Activated naive CD4-positive, alpha-beta T cell treated with anti-CD3 and anti-CD28 coated beads, Interleukin-2, amount 10 ng/mL, durations not matched to agents 7 days and 5 days (primary cell): ENCODE measurements at regions not wholly inside any gene's neighbourhood (a gene's known extent, or its start where the extent isn't known, plus 50 kb on each side); places are given as distances from the start of the nearest gene placed in this dataset.

Experiments used
- CTCF ChIA-PET: fragments of 350-600 bp; sonication (Branson Sonifier 250); formaldehyde crosslinking; loops from one replicate; lab custom pipeline; 2021; ENCODE audit warnings: antibody characterized with exemption; lab: Charles Lee
- DNase-seq: peaks from one replicate; pipeline ENCODE4 v3.0.0-alpha.2; 2020
- H3K27ac Mint-ChIP-seq: one replicate; pipeline ENCODE4 v1.8.0; 2021; ENCODE audit warnings: mild to moderate bottlenecking, moderate library complexity, mixed read lengths
- H3K27me3 Mint-ChIP-seq: one replicate; pipeline ENCODE4 v1.8.0; 2021; ENCODE audit warnings: mild to moderate bottlenecking, mixed read lengths
- H3K36me3 Mint-ChIP-seq: one replicate; pipeline ENCODE4 v1.8.0; 2021; ENCODE audit warnings: mixed read lengths
- H3K4me1 Mint-ChIP-seq: one replicate; pipeline ENCODE4 v1.8.0; 2021; ENCODE audit warnings: mixed read lengths
- H3K4me3 Mint-ChIP-seq: one replicate; pipeline ENCODE4 v1.8.0; 2021; ENCODE audit warnings: mild to moderate bottlenecking, moderate library complexity, mixed read lengths
- H3K9me3 Mint-ChIP-seq: one replicate; pipeline ENCODE4 v1.8.0; 2021; ENCODE audit warnings: mixed read lengths

DNA sequence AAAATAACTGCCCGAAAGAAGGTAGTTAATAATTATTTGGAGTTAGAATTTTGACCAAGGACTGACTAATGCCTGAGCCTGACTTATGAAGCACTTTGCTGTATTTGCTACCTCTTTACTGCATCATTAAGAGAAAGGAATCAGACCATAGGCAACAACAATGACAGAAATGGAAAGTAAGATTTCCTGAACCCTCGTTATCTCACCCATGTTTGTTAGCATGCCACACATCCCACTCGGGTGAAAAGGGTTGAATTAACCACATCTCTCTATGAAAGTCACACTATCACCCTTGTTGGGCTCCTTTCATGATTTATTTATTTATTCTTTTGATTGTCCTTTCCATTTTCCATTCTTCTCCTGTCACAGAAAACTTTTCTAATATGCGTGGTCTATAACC, 59.6 kb downstream of the OLIG3 start:
- no peak for DNase-seq
- H3K27me3 Mint-ChIP-seq: peaks cover 15% of the 10 kb centered on the region
- H3K27ac Mint-ChIP-seq: no peak overlapping the region
- CTCF ChIA-PET: no interaction called here
- no peak overlapping the region for H3K4me3 Mint-ChIP-seq
- no peaks in the 10 kb centered on the region for H3K4me1 Mint-ChIP-seq
- no peaks in the 10 kb centered on the region for H3K36me3 Mint-ChIP-seq
- H3K9me3 Mint-ChIP-seq: no peaks in the 10 kb centered on the region

DNA sequence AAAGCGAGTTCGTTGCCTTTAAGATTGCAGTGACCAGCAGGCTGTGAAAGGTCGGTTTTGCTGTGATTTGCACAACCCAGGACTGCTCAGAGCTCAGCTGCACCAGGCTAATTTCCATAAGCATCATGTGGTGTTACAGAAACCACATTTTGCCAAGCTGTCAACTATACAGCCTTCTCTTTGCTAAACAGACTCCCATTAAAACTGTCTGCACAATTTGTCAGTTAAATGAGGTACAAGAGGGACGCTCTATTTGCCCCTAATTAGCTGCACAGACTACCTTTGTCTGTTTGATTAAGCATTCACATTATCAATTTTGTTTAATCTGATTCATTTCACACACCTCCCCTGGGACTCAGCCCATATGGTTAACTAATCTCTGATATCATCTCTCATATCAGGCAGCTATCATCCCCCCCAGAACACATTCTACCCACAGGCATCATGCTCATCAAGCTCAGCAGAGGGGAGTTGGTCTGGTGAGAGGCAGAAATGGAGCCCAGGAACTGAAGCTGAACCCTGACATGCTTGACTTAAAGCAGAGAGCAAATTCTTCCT, 62.1 kb downstream of the OLIG3 start:
- Mint-ChIP-seq H3K27ac (no peak overlapping the region), H3K4me1 (no peaks in the 10 kb centered on the region), H3K4me3 (no peak overlapping the region), H3K9me3 (no peaks in the 10 kb centered on the region), H3K27me3 (peaks cover 20% of the 10 kb centered on the region), H3K36me3 (no peaks in the 10 kb centered on the region)
- CTCF ChIA-PET: interaction anchor here (0.8 kb wide), 1 partner anchor 19 kb away, joined by 3 read pairs; no protein-coding TSS in a partner anchor
- DNase-seq: no peak

DNA sequence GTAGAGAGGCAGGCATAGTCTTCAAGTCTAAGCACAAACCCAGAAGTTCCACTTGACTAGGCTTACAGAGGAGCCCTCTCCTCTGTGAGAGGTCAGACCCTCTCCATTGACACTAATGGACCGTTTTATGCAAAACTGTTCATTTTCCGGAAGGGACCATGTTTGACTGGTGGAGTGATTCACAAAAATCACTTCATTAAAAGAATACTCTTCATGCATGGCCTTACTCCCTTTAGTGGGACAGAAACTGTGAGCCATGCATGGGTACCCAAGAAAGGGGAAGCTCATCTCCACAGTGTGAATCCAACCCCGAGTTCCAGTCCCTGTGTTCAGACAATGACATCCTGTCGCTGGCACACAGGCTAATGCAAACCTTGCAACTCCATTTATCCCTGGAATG, 63.2 kb downstream of the OLIG3 start:
- Mint-ChIP-seq H3K36me3 (no peaks in the 10 kb centered on the region), H3K27ac (no peak overlapping the region), H3K4me1 (peaks cover under 1% of the 10 kb centered on the region), H3K27me3 (peaks cover 20% of the 10 kb centered on the region), H3K4me3 (no peak overlapping the region), H3K9me3 (no peaks in the 10 kb centered on the region)
- no peak for DNase-seq
- CTCF ChIA-PET: no interaction called here

- no peak for DNase-seq
- Mint-ChIP-seq H3K27me3 (peaks cover 20% of the 10 kb centered on the region), H3K4me1 (peaks cover 28% of the 10 kb centered on the region), H3K9me3 (no peaks in the 10 kb centered on the region), H3K27ac (no peak overlapping the region), H3K36me3 (no peaks in the 10 kb centered on the region), H3K4me3 (no peak overlapping the region)
- CTCF ChIA-PET: no interaction called here
Observed at GRCh38 chr6:137427656-137428290, 66.4 kb downstream of the OLIG3 start.

GRCh38 chr6:137426007-137426689, 68.0 kb downstream of the OLIG3 start:
- Mint-ChIP-seq H3K27ac (no peak overlapping the region), H3K36me3 (no peaks in the 10 kb centered on the region), H3K27me3 (peaks cover 12% of the 10 kb centered on the region), H3K9me3 (no peaks in the 10 kb centered on the region), H3K4me1 (peaks cover 28% of the 10 kb centered on the region), H3K4me3 (no peak overlapping the region)
- DNase-seq: no peak
- CTCF ChIA-PET: interaction anchor here (1.0 to 1.5 kb wide), 2 partner anchors 10 to 349 kb away, joined by 3 to 5 read pairs; no protein-coding TSS in a partner anchor

DNA sequence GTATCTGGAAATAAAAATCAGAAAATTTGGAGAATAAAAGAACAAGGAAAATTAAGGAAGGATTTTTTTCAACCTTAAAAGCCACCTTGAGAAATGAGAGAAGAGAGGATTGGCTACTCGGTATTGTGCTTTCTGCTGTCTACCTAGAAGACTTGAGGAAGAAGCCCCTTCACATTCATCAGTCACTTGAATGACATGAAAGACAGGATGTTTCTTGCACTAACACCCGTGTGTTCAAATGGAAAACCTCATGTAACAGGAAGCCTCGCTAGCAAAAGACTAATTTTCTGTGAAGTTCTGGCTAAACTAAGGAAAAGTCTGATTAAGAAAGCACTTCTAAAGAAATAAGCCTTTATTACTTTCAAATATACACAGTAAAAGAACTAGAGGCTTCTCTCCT, 69.9 kb downstream of the OLIG3 start:
- CTCF ChIA-PET: no interaction called here
- no peaks in the 10 kb centered on the region for H3K9me3 Mint-ChIP-seq
- peak overlapping the region; percentile 68 for H3K27ac Mint-ChIP-seq
- no peak for DNase-seq
- H3K27me3 Mint-ChIP-seq: peaks cover under 1% of the 10 kb centered on the region
- peaks cover 28% of the 10 kb centered on the region for H3K4me1 Mint-ChIP-seq
- no peak overlapping the region for H3K4me3 Mint-ChIP-seq
- no peaks in the 10 kb centered on the region for H3K36me3 Mint-ChIP-seq

GRCh38 chr6:137423451-137424168, 70.6 kb downstream of the OLIG3 start:
- CTCF ChIA-PET: interaction anchor here (0.7 kb wide), 1 partner anchor 110 kb away, joined by 3 read pairs; no protein-coding TSS in a partner anchor
- H3K9me3 Mint-ChIP-seq: no peaks in the 10 kb centered on the region
- H3K27me3 Mint-ChIP-seq: no peaks in the 10 kb centered on the region
- H3K4me3 Mint-ChIP-seq: no peak overlapping the region
- no peaks in the 10 kb centered on the region for H3K36me3 Mint-ChIP-seq
- H3K27ac Mint-ChIP-seq: no peak overlapping the region
- DNase-seq: no peak
- peaks cover 28% of the 10 kb centered on the region for H3K4me1 Mint-ChIP-seq

DNA sequence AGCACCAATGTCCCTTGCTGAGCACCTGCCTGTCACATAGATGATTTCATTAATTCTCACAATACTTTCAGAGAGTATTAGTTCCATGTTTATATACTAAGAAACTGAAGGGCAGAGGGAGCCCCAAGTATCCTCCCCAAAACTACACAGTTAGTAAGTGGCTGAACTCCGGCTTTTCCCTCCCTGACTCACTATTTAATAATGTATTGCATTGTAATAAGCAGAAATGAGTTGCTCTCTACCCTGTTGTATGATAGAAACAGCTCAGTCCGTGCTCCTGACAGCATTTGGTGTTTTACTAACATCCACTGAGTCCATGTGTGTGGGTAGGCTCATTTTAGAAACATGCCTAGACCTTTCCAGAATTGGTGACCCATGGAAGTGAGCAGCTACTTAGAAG, 76.8 kb downstream of the OLIG3 start:
- H3K27me3 Mint-ChIP-seq: peaks cover 8% of the 10 kb centered on the region
- H3K9me3 Mint-ChIP-seq: no peaks in the 10 kb centered on the region
- CTCF ChIA-PET: interaction anchor here (0.7 to 2.4 kb wide), 7 partner anchors 71 to 1989 kb away, joined by 3 to 10 read pairs (median 5); no protein-coding TSS in a partner anchor
- no peaks in the 10 kb centered on the region for H3K36me3 Mint-ChIP-seq
- H3K4me3 Mint-ChIP-seq: no peak overlapping the region
- DNase-seq: no peak
- H3K4me1 Mint-ChIP-seq: peaks cover 12% of the 10 kb centered on the region
- no peak overlapping the region for H3K27ac Mint-ChIP-seq

DNA sequence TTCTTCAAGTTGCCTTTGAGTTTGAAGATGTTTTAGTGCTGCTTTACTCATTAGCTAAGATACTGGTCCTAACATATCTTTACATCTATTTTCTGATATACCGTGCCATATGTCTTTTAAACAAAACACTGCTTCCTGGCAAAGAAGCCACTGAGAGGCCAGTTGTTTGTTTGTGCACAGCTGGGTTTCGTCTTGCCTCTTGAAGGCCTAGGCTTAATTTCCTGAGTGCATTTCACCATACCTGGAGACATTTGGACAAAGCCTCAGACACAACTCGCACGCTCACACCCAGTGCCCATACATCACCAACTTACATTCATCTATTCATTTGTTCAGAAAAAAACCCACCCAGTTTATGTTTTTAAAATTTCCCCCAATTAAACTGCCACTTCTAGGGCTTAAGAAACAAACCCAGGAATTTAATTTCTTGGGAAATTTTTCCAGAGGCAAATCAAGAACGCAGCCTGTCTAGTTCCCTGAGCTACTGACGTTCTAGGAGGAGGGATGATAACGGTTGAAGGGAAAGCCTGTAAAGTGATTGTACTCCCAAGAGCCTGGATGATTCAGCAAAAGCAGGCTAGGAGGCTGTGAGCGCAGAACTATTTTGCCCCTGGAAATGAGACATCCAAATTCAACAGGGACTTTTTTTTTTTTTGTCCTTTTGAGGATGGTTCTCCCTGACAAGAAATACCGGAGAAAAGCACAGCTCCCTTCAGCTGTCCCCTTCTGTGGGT, 77.7 kb downstream of the OLIG3 start:
- CTCF ChIA-PET: interaction anchor here (1.0 to 2.4 kb wide), 9 partner anchors 10 to 320 kb away, joined by 3 to 10 read pairs (median 5); no protein-coding TSS in a partner anchor
- Mint-ChIP-seq H3K4me1 (peaks cover 12% of the 10 kb centered on the region), H3K36me3 (no peaks in the 10 kb centered on the region), H3K27me3 (peaks cover 8% of the 10 kb centered on the region), H3K4me3 (no peak overlapping the region), H3K27ac (no peak overlapping the region), H3K9me3 (no peaks in the 10 kb centered on the region)
- no peak for DNase-seq

GRCh38 chr6:137415834-137416190, 78.4 kb downstream of the OLIG3 start:
- Mint-ChIP-seq H3K4me3 (peak overlapping the region; percentile 70), H3K27me3 (peaks cover 8% of the 10 kb centered on the region), H3K9me3 (no peaks in the 10 kb centered on the region), H3K4me1 (peaks cover 12% of the 10 kb centered on the region), H3K27ac (no peak overlapping the region), H3K36me3 (no peaks in the 10 kb centered on the region)
- CTCF ChIA-PET: interaction anchor here (0.6 to 2.4 kb wide), 15 partner anchors 11 to 319 kb away, joined by 3 to 10 read pairs (median 5); no protein-coding TSS in a partner anchor
- DNase-seq: no peak

- H3K27ac Mint-ChIP-seq: peak overlapping the region; percentile 74
- H3K9me3 Mint-ChIP-seq: no peaks in the 10 kb centered on the region
- H3K36me3 Mint-ChIP-seq: no peaks in the 10 kb centered on the region
Observed at GRCh38 chr6:137415127-137415833, 78.9 kb downstream of the OLIG3 start.

GRCh38 chr6:137414599-137414998, 79.6 kb downstream of the OLIG3 start:
- Mint-ChIP-seq H3K9me3 (no peaks in the 10 kb centered on the region), H3K27ac (peak overlapping the region; percentile 8), H3K27me3 (peaks cover 8% of the 10 kb centered on the region), H3K4me3 (peak overlapping the region; percentile 70), H3K36me3 (no peaks in the 10 kb centered on the region), H3K4me1 (peaks cover 12% of the 10 kb centered on the region)
- DNase-seq: no peak
- CTCF ChIA-PET: interaction anchor here (1.0 to 2.2 kb wide), 4 partner anchors 72 to 338 kb away, joined by 3 to 13 read pairs (median 6); no protein-coding TSS in a partner anchor

More at GRCh38 chr6:137415127-137415833, 78.9 kb downstream of the OLIG3 start:
- DNase-seq: peak; percentile 78
- Mint-ChIP-seq H3K27me3 (peaks cover 8% of the 10 kb centered on the region), H3K4me3 (peak overlapping the region; percentile 70), H3K4me1 (peaks cover 12% of the 10 kb centered on the region)
- CTCF ChIA-PET: interaction anchor here (0.6 to 2.4 kb wide), 15 partner anchors 11 to 339 kb away, joined by 3 to 10 read pairs (median 4); no protein-coding TSS in a partner anchor

DNA sequence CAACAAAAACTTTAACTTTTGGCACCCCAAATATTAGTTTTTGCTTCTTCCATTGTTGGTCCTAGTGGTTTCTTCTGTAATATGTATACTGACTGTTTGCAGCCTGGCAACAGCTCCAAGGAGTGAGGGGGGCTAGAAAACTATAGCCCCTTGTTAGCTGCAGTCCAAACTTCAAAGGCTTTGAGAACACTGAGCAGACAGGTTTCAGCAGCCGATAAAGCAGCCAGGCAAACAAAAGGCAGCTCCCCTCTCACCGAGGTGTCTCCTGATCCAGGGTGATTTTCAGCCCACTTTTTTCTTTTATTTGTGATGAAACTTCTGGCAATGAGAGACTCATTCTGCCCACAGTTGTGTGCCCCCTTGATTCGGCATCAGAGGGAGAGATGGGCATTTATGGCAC, 80.7 kb downstream of the OLIG3 start:
- H3K36me3 Mint-ChIP-seq: no peaks in the 10 kb centered on the region
- CTCF ChIA-PET: interaction anchor here (0.6 to 1.9 kb wide), 6 partner anchors 50 to 594 kb away, joined by 3 to 13 read pairs (median 4); no protein-coding TSS in a partner anchor
- H3K27ac Mint-ChIP-seq: no peak overlapping the region
- H3K4me1 Mint-ChIP-seq: peaks cover 12% of the 10 kb centered on the region
- H3K9me3 Mint-ChIP-seq: peaks cover 3% of the 10 kb centered on the region
- H3K4me3 Mint-ChIP-seq: no peak overlapping the region
- no peak for DNase-seq
- peaks cover 8% of the 10 kb centered on the region for H3K27me3 Mint-ChIP-seq
